KMS-11 (cell line): ENCODE measurements at regions not wholly inside any gene's neighbourhood (a gene's known extent, or its start where the extent isn't known, plus 50 kb on each side); places are given as distances from the start of the nearest gene placed in this dataset.

Source experiments
- H2AFZ ChIP-seq: fragments of 200-600 bp; sonication (generic); 2 replicates; pipeline ENCODE4 v1.6.1; 2016; ENCODE audit warnings: antibody characterized with exemption, mixed run types, low read depth
- H3K27ac ChIP-seq: fragments of 200-600 bp; sonication (generic); 2 replicates; pipeline ENCODE4 v1.6.1; 2016; ENCODE audit warnings: mild to moderate bottlenecking, mixed run types
- H3K27me3 ChIP-seq: fragments of 200-600 bp; sonication (generic); 2 replicates; pipeline ENCODE4 v1.6.1; 2017; ENCODE audit warnings: mild to moderate bottlenecking, low read depth, mixed run types, moderate library complexity; ENCODE audit not compliant: insufficient read depth
- H3K36me3 ChIP-seq: fragments of 200-600 bp; sonication (generic); 2 replicates; pipeline ENCODE4 v1.6.1; 2017; ENCODE audit warnings: mild to moderate bottlenecking, mixed run types; ENCODE audit not compliant: insufficient read depth
- H3K4me1 ChIP-seq: fragments of 200-600 bp; sonication (generic); 2 replicates; pipeline ENCODE4 v1.6.1; 2016; ENCODE audit warnings: mild to moderate bottlenecking, low read depth, mixed run types; ENCODE audit not compliant: poor library complexity, severe bottlenecking
- H3K4me2 ChIP-seq: fragments of 200-600 bp; sonication (generic); 2 replicates; pipeline ENCODE4 v1.7.0; 2016; ENCODE audit warnings: mild to moderate bottlenecking, mixed run types
- H3K4me3 ChIP-seq: fragments of 200-600 bp; sonication (generic); IDR thresholded peaks from 2 replicates; pipeline ENCODE4 v1.6.1; 2017; ENCODE audit warnings: low read depth, low read length, mixed read lengths; ENCODE audit not compliant: insufficient read depth
- H3K79me2 ChIP-seq: fragments of 200-600 bp; sonication (generic); 2 replicates; pipeline ENCODE4 v1.6.1; 2016; ENCODE audit warnings: low read depth, mixed run types; ENCODE audit not compliant: insufficient read depth
- H3K9ac ChIP-seq: fragments of 200-600 bp; sonication (generic); 2 replicates; pipeline ENCODE4 v1.6.1; 2016; ENCODE audit warnings: mild to moderate bottlenecking, mixed run types
- H4K20me1 ChIP-seq: fragments of 200-600 bp; sonication (generic); 2 replicates; pipeline ENCODE4 v1.6.1; 2016; ENCODE audit warnings: mild to moderate bottlenecking, mixed run types; ENCODE audit not compliant: insufficient read depth
- TF ChIP-seq, protein P1 (sequence below): fragments of 200-600 bp; sonication (generic); conservative IDR thresholded peaks from 2 replicates; pipeline ENCODE4 v1.6.1; 2017; ENCODE audit warnings: low read depth, mild to moderate bottlenecking, antibody characterized with exemption, low read length, moderate library complexity, mixed read lengths

DNA sequence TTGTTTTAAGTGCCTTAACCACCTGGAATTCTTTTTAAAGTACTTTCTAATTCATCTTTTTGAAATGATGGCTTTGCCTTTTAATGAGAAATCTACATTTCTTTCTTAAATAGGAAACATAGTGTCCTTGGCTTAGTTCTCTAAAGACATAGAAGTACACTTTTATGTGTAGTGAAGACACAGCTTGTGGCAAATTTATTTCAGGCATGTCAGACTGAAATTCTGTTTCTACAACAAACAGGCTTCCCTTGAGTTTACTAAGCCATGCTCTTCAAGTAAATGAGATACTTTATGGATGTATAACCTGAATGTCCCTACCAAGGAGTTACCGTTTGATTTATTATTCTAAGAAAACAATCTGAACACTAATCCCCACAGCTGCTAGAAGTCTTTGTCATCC is 136.9 kb upstream of the MAGI2 start:
- Histone ChIP-seq H3K4me2 (no peak overlapping the region), H4K20me1 (no peaks in the 10 kb centered on the region), H3K27ac (no peak overlapping the region), H2AFZ (no peak overlapping the region), H3K79me2 (no peaks in the 10 kb centered on the region), H3K9ac (no peak overlapping the region), H3K36me3 (no peaks in the 10 kb centered on the region), H3K4me3 (no peak overlapping the region), H3K27me3 (no peaks in the 10 kb centered on the region), H3K4me1 (no peaks in the 10 kb centered on the region)
- TF ChIP-seq, protein P1, sequence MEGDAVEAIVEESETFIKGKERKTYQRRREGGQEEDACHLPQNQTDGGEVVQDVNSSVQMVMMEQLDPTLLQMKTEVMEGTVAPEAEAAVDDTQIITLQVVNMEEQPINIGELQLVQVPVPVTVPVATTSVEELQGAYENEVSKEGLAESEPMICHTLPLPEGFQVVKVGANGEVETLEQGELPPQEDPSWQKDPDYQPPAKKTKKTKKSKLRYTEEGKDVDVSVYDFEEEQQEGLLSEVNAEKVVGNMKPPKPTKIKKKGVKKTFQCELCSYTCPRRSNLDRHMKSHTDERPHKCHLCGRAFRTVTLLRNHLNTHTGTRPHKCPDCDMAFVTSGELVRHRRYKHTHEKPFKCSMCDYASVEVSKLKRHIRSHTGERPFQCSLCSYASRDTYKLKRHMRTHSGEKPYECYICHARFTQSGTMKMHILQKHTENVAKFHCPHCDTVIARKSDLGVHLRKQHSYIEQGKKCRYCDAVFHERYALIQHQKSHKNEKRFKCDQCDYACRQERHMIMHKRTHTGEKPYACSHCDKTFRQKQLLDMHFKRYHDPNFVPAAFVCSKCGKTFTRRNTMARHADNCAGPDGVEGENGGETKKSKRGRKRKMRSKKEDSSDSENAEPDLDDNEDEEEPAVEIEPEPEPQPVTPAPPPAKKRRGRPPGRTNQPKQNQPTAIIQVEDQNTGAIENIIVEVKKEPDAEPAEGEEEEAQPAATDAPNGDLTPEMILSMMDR, result no peak

DNA sequence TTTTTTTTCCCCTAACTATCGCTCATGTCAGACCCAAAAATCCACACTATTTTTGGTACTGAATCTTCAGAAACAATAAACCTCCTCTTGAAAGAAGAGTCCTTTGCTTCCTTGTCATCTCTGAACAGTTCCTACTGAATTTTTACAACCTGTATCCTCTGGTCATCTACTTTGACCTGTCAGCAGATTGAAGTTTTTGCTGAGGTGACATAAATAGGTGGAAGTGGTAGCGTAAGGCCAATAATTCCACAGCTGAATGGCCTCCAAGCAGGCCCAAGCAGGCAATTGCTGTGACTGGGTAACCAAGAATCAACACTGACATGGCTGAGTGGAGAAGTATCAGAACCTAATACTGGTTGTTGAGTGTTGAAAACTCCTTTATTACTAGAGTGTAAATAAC is 117.4 kb upstream of the MAGI2 start:
- no peaks in the 10 kb centered on the region for H3K4me1 ChIP-seq
- no peaks in the 10 kb centered on the region for H3K79me2 ChIP-seq
- H2AFZ ChIP-seq, result no peak overlapping the region
- H3K36me3 ChIP-seq, result no peaks in the 10 kb centered on the region
- no peak overlapping the region for H3K4me2 ChIP-seq
- H3K4me3 ChIP-seq, result no peak overlapping the region
- no peak overlapping the region for H3K9ac ChIP-seq
- no peaks in the 10 kb centered on the region for H4K20me1 ChIP-seq
- TF ChIP-seq, protein P1, result no peak
- no peaks in the 10 kb centered on the region for H3K27me3 ChIP-seq
- H3K27ac ChIP-seq, result no peak overlapping the region

DNA sequence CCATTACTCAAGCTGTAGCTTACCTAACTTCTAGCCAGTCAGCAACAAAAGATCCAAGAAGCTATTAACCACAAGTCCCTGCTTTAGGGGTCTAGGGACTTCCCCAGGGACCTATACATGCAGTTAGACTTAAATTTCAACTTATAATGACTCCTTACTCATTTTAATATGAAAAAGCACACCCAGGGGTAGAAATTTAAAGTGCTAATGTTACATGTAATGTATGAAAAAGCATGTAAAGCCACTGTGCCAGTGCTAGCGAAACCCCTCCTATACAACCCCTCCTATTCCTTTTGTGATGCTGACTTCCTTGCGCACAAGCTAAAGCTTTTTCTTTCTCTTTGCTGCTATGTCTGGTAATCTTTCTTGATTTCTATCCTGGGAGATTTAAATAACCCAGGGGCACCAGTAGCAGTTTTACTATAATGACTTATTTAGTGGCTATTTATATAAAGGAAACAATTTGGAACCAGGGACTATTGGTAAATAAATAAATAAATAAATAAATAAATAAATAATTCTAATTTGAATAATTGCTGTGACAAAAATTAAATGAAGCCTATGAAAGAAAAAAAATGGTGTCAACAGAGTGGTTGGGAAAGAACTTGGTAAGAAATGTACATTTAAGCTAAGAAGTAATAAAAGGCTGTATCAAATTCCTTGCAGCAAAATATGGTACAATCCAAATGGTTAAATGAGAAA is 110.5 kb upstream of the MAGI2 start:
- no peaks in the 10 kb centered on the region for H3K36me3 ChIP-seq
- no peak overlapping the region for H3K4me3 ChIP-seq
- no peak overlapping the region for H3K9ac ChIP-seq
- H3K79me2 ChIP-seq, result no peaks in the 10 kb centered on the region
- H4K20me1 ChIP-seq, result no peaks in the 10 kb centered on the region
- TF ChIP-seq, protein P1, result no peak
- H3K27ac ChIP-seq, result no peak overlapping the region
- H3K4me2 ChIP-seq, result no peak overlapping the region
- no peaks in the 10 kb centered on the region for H3K4me1 ChIP-seq
- H2AFZ ChIP-seq, result no peak overlapping the region
- no peaks in the 10 kb centered on the region for H3K27me3 ChIP-seq

DNA sequence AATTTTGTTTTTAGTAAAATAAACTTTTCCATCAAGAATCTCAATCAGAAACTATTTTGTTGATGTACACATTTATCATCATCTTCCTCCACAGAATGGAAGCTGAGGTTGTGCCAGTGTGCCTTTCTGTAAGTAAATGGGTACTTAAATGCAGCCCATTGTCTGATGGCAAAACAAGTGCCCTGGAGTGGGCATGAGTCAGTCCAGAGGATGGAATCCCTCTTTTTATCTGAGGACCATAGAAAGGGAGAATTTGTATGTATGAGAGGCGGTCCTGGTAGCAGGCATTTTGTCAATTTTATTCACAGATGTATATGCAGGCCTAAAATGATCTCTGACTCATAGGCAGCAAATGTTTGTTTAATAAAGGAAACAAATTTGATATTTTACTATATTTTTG is 102.1 kb upstream of the MAGI2 start:
- H3K4me2 ChIP-seq, result no peak overlapping the region
- TF ChIP-seq, protein P1, result no peak
- H3K4me3 ChIP-seq, result no peak overlapping the region
- no peaks in the 10 kb centered on the region for H3K27me3 ChIP-seq
- no peaks in the 10 kb centered on the region for H3K4me1 ChIP-seq
- no peak overlapping the region for H3K27ac ChIP-seq
- H2AFZ ChIP-seq, result no peak overlapping the region
- H3K79me2 ChIP-seq, result no peaks in the 10 kb centered on the region
- H3K36me3 ChIP-seq, result no peaks in the 10 kb centered on the region
- H3K9ac ChIP-seq, result no peak overlapping the region
- H4K20me1 ChIP-seq, result no peaks in the 10 kb centered on the region
